Gastrocnemius medialis (tissue), 4 donors: ENCODE measurements at regions not wholly inside any gene's neighbourhood (a gene's known extent, or its start where the extent isn't known, plus 50 kb on each side); places are given as distances from the start of the nearest gene placed in this dataset.

ENCODE experiments used
- ATAC-seq, 2 donors: fragments of 150-250 bp; one replicate each; pipeline ENCODE4 v1.9.1; 2016
- DNase-seq, 2 donors: peaks; one replicate each; pipeline ENCODE4 v3.0.0-alpha.2; 2019
- H3K27ac ChIP-seq, 4 donors: fragments of 200-600 bp; sonication (generic); 1 replicate in 1 of 4; 2 replicates in 3 of 4; pipeline ENCODE4 v1.5.1; 2016 to 2018; ENCODE audit warnings: mild to moderate bottlenecking in 2 of 4, moderate library complexity in 1 of 4
- H3K27me3 ChIP-seq, 3 donors: fragments of 200-600 bp; sonication (generic) in 2 of 3; 1 replicate in 1 of 3; 2 replicates in 2 of 3; pipeline versions ENCODE4 v1.5.1 to v1.6.0; 2016 to 2019; ENCODE audit warnings: mild to moderate bottlenecking in 1 of 3, moderate library complexity in 1 of 3
- H3K36me3 ChIP-seq, 2 donors: fragments of 200-600 bp; sonication (generic) in 1 of 2; one replicate each; pipeline ENCODE4 v1.5.1; 2017 to 2018
- H3K4me1 ChIP-seq, 2 donors: fragments of 200-600 bp; sonication (generic) in 1 of 2; one replicate each; pipeline ENCODE4 v1.5.1; 2016 to 2017; ENCODE audit warnings: mild to moderate bottlenecking in 2 of 2
- H3K4me3 ChIP-seq, 4 donors: fragments of 200-600 bp; sonication (generic) in 3 of 4; 1 replicate in 1 of 4; 2 replicates in 3 of 4; pipeline ENCODE4 v1.5.1; 2016 to 2019; ENCODE audit warnings: mild to moderate bottlenecking in 2 of 4
- H3K9me3 ChIP-seq, 3 donors: fragments of 200-600 bp; sonication (generic) in 2 of 3; 1 replicate in 1 of 3; 2 replicates in 2 of 3; pipeline ENCODE4 v1.5.1; 2016 to 2019
- POLR2A ChIP-seq, 2 donors: fragments of 450-650 bp; IDR thresholded peaks; one replicate each; pipeline ENCODE4 v1.6.1; 2017; ENCODE audit warnings: antibody characterized with exemption in 2 of 2, mild to moderate bottlenecking in 2 of 2, moderate library complexity in 2 of 2
- in situ Hi-C, 4 donors: fragments of 200-750 bp; cut with MboI; loops; one replicate each; pipeline versions ENCODE4 v1.15.0 to v1.8.0; 2017; ENCODE audit warnings: low sequenced_read_pairs in 4 of 4
- intact Hi-C: fragments of 100-400 bp; cut with DNase I; formaldehyde crosslinking; loops from one replicate; pipeline ENCODE4 v1.15.1; 2023; ENCODE audit warnings: low total_unique reads
- TF ChIP-seq, protein P1 (sequence below), 5 experiments: fragments of 450-650 bp in 3 of 5; fragments of 200-600 bp in 2 of 5; sonication (generic) in 2 of 5; IDR thresholded peaks in 4 of 5; conservative IDR thresholded peaks in 1 of 5; 1 replicate in 4 of 5; 2 replicates in 1 of 5; pipeline ENCODE4 v1.5.1; 2016 to 2019; ENCODE audit warnings: antibody characterized with exemption in 5 of 5, mild to moderate bottlenecking in 3 of 5, moderate library complexity in 3 of 5

DNA sequence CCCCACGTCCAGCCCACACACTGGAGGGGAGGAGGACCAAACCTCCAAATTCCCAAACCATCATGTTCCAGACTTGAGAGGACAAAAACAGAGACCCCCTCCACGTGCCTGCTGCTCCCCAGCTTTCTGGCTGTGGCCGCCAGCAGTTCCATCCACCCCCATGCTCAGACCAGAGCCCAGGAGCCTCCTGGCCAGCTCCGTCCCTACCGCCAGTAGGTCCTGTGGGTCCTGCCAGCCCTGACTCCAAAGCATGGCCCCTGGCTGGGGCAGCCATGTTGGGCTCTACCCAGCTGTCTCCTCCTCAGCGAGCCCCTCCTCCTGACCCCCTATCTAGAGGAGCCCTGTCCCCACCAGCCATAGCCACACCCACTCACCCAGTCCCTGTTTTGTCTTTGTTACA is 227.3 kb upstream of the RTL1 start:
- intact Hi-C loops (no loop called here), in situ Hi-C loops (no loop called here)
- no peak for TF ChIP-seq POLR2A (IDR thresholded peaks at IDR 0.05)
- TF ChIP-seq, protein P1, sequence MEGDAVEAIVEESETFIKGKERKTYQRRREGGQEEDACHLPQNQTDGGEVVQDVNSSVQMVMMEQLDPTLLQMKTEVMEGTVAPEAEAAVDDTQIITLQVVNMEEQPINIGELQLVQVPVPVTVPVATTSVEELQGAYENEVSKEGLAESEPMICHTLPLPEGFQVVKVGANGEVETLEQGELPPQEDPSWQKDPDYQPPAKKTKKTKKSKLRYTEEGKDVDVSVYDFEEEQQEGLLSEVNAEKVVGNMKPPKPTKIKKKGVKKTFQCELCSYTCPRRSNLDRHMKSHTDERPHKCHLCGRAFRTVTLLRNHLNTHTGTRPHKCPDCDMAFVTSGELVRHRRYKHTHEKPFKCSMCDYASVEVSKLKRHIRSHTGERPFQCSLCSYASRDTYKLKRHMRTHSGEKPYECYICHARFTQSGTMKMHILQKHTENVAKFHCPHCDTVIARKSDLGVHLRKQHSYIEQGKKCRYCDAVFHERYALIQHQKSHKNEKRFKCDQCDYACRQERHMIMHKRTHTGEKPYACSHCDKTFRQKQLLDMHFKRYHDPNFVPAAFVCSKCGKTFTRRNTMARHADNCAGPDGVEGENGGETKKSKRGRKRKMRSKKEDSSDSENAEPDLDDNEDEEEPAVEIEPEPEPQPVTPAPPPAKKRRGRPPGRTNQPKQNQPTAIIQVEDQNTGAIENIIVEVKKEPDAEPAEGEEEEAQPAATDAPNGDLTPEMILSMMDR (IDR thresholded peaks at IDR 0.05 in 4 of 5, conservative IDR thresholded peaks at IDR 0.05 in 1 of 5): no peak
- ATAC-seq: no peak
- DNase-seq: peak in 1 of 2 donors; percentile 0
- Histone ChIP-seq H3K4me1 (no peaks in the 10 kb centered on the region), H3K9me3 (no peaks in the 10 kb centered on the region), H3K27ac (no peak overlapping the region), H3K27me3 (peaks cover 0 to 5% (median 0%) of the 10 kb centered on the region in 3 donors), H3K36me3 (no peaks in the 10 kb centered on the region), H3K4me3 (no peak overlapping the region)

DNA sequence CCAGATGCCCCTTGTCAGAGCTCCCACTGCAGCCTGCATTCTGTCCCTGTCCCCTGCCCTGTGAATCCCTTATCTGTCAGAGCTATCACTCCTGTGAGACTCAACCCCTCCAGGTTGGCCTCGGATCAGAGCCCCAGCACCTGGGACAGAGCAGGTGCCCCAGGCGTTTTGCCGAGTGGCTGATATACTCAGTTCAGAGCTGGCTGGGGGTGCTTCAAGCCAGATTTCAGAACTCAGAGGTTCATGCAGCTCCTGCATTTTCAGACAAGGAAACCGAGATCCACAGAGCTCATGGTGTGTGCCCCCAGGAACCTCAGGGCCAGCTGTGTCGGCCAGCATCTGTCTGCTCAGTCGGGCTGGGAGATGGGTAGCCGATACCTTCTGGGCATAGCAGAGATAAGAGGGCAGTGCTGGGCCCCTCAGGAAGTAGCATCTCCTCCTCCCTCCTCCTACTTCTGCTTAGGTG is 228.0 kb upstream of the RTL1 start:
- no peaks in the 10 kb centered on the region for H3K9me3 ChIP-seq
- peak in 1 of 2 donors; percentile 1 for DNase-seq
- no peak overlapping the region for H3K4me3 ChIP-seq
- no peaks in the 10 kb centered on the region for H3K4me1 ChIP-seq
- no peak for ATAC-seq
- in situ Hi-C loops: no loop called here
- peaks cover 0 to 5% (median 0%) of the 10 kb centered on the region in 3 donors for H3K27me3 ChIP-seq
- no peaks in the 10 kb centered on the region for H3K36me3 ChIP-seq
- intact Hi-C loops: no loop called here
- TF ChIP-seq, protein P1 (IDR thresholded peaks at IDR 0.05 in 4 of 5, conservative IDR thresholded peaks at IDR 0.05 in 1 of 5): no peak
- no peak for TF ChIP-seq POLR2A (IDR thresholded peaks at IDR 0.05)
- no peak overlapping the region for H3K27ac ChIP-seq

DNA sequence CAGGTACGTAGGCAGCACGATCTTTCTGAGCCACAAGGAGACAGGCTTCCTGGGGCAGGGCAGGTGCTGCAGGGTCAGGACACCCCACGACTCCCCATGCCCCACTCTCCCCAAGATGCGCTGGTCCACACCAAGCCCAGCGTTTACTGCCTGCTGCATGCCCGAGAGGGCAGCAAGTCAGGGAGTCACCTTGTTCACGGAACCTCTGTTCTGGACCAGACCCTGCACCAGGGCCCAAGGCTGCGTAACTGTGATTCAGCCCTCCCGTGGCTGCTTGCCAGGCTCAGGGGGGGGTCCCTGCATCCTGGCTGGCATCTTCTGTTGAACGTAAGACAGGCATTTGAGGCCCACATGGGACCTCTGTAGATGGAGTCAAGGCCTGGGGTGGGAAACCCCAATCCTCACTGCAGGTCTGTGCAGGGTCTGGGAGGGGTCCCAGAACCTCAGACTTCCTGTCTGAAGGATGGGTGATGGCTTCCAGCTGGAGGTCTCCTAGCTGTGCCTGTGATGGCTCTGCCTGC is 228.6 kb upstream of the RTL1 start:
- H3K36me3 ChIP-seq: no peaks in the 10 kb centered on the region
- TF ChIP-seq POLR2A (IDR thresholded peaks at IDR 0.05): no peak
- TF ChIP-seq, protein P1 (IDR thresholded peaks at IDR 0.05 in 4 of 5, conservative IDR thresholded peaks at IDR 0.05 in 1 of 5): no peak
- ATAC-seq (no peak), DNase-seq (peak in 1 of 2 donors; percentile 0)
- no peaks in the 10 kb centered on the region for H3K4me1 ChIP-seq
- intact Hi-C loops: no loop called here
- H3K9me3 ChIP-seq: no peaks in the 10 kb centered on the region
- H3K27me3 ChIP-seq: no peaks in the 10 kb centered on the region
- in situ Hi-C loops: no loop called here
- no peak overlapping the region for H3K27ac ChIP-seq
- no peak overlapping the region for H3K4me3 ChIP-seq

DNA sequence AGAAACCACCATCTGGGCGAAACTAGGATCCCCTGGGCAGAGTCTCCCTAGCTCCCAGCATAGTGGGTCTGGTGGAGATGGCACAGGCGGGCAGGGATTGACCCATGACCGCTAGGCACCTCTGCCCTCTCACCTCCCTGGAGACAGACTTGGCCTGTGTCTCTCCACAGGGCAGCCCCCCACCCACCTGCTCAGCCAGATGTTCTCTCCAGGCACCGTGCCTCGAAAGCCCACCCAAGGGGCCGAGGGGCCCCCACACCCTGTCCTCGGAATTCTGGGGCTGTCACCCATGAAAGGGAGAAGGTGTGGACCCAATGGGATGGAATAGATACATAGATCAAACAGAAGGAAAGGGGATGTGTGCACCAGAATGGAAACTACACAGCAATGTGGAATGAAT is 229.1 kb upstream of the RTL1 start:
- Histone ChIP-seq H3K36me3 (no peaks in the 10 kb centered on the region), H3K27ac (no peak overlapping the region), H3K9me3 (no peaks in the 10 kb centered on the region), H3K27me3 (no peaks in the 10 kb centered on the region), H3K4me1 (no peaks in the 10 kb centered on the region), H3K4me3 (no peak overlapping the region)
- ATAC-seq (no peak), DNase-seq (no peak)
- in situ Hi-C loops: no loop called here
- TF ChIP-seq, protein P1 (IDR thresholded peaks at IDR 0.05 in 4 of 5, conservative IDR thresholded peaks at IDR 0.05 in 1 of 5): no peak
- TF ChIP-seq POLR2A (IDR thresholded peaks at IDR 0.05): no peak
- intact Hi-C loops: no loop called here

DNA sequence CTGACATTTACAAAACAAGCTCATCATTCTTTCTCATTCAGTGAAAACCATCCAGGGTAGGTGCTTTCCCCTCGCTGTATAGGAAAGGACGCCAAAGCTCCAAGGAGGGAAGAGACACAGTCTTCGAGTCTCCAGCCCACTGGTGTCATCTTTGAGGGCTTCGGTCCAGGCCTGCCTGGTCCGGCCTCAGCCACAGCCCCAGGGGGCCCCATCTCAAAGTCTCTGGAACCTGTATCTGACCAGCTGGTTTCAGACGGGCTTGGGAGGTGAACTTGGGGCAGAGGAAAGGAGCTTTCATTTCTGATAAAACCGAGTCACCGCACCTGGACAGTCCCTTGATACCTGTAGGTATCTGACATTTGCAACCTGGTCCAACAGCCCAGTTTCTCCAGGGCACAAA is 229.5 kb upstream of the RTL1 start:
- intact Hi-C loops: no loop called here
- H3K9me3 ChIP-seq: no peaks in the 10 kb centered on the region
- no peaks in the 10 kb centered on the region for H3K4me1 ChIP-seq
- no peaks in the 10 kb centered on the region for H3K36me3 ChIP-seq
- no peaks in the 10 kb centered on the region for H3K27me3 ChIP-seq
- in situ Hi-C loops: no loop called here
- no peak overlapping the region for H3K4me3 ChIP-seq
- no peak overlapping the region for H3K27ac ChIP-seq
- DNase-seq (no peak), ATAC-seq (no peak)
- TF ChIP-seq, protein P1 (IDR thresholded peaks at IDR 0.05 in 4 of 5, conservative IDR thresholded peaks at IDR 0.05 in 1 of 5): no peak
- no peak for TF ChIP-seq POLR2A (IDR thresholded peaks at IDR 0.05)
